ENCODE measurements at regions not wholly inside any gene's neighbourhood (a gene's known extent, or its start where the extent isn't known, plus 50 kb on each side); places are given as distances from the start of the nearest gene placed in this dataset.

- no peak for TF ChIP-seq CTCF (IDR thresholded peaks at IDR 0.05; ENCODE audit: low read depth, low read length)
- TF ChIP-seq EZH2phosphoT487 (IDR thresholded peaks at IDR 0.05; ENCODE audit: low read depth), result no peak
These were observed 133.1 kb downstream of the ADCYAP1 start for GRCh38 chr18:1037776-1038175.

Measured in OCI-LY3 (cell line).